CD1c-positive myeloid dendritic cell (primary cell): ENCODE measurements at regions not wholly inside any gene's neighbourhood (a gene's known extent, or its start where the extent isn't known, plus 50 kb on each side); places are given as distances from the start of the nearest gene placed in this dataset.

Experiments
- DNase-seq: peaks from one replicate; pipeline ENCODE4 v3.0.0-alpha.2; 2016; ENCODE audit errors: extremely low spot score

DNA sequence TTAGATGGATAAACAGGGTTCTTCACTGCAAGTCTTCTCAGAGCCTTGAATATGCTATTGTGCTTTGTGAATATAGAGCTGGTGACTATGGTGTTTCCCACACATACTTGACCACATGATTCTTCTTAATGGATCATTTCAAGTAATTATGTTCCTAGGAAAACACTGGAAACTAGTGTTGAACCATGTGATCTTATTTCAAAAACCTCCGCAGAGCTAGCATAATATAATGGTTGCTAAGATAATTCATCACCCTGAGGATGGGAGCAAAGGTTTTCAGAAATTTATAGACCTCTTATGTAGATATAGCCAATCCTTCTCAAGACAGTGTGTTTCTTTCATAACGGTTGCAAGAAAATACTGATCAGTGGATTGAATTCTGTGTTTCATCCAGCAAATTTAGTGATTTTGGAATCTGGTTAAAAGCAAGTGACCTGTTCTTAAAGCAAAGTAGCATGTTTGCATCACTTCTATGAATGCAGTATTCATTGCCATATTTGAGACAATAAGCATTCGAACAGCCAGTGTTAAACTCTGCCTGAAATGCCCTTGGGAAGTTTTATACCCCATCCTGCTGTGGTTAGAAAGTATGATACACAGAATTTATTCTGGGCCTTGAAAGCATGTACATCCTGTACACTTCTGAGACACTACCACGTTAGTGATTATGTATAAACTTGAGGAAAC, 341.0 kb upstream of the E2F7 start:
- DNase-seq: no peak

GRCh38 chr12:77402716-77403115, 337.3 kb upstream of the E2F7 start:
- no peak for DNase-seq

DNA sequence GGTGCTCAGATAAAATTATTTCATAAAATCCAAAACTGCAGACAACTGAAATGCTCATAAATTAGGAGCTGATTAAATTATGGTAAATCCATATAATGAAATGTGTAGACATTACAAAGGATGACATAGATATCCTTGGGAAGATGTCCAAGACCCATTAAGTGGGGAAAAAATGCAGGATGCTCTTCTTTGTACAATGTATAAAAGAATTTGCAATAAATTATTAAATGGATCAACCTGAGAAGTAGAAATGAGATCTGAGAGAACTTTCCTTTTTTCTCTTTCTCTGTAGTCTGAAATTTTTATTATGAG, 336.4 kb upstream of the E2F7 start:
- DNase-seq: no peak

- DNase-seq: no peak
These were observed 335.8 kb upstream of the E2F7 start for GRCh38 chr12:77401064-77401769.

- DNase-seq: no peak
These were observed 327.2 kb upstream of the E2F7 start for GRCh38 chr12:77392467-77393088.

DNA sequence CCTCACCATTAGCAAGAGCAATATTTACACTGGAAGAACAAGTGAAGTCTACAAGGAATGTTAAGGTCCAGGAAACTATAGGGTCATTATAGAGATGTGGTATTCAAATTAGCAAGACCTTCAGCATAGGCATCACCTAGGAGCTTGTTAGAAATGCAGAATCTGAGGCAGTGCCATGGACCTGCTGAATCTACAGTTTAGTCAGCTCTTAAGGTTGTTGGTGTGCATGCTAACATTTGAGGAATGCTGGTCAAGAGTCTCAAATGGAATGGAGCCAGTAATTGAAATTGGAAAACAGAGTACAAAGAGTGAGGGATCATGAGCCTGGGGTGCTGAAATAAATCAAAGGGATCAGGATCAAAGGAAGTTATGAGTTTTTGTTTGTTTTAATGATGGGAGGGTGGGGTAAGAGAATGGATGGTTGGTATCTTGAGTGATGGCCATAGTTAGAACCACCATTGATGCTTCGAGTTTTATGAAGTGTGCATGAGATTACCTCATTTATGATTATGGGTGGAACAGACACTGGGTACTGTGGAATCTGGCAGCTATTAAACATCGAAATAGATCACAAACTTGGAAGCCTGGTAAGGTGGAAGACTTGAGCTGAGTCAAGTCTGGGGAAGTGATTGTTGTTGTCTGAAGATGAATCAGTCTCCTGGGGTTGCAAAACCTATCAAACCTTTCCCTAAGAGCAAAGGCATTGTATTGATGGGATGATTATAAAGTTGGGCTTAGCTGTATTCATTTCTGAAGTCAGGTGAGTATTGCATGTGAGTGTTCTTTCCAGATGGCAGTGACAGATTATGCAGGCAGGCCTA, 323.3 kb upstream of the E2F7 start:
- DNase-seq: no peak

DNA sequence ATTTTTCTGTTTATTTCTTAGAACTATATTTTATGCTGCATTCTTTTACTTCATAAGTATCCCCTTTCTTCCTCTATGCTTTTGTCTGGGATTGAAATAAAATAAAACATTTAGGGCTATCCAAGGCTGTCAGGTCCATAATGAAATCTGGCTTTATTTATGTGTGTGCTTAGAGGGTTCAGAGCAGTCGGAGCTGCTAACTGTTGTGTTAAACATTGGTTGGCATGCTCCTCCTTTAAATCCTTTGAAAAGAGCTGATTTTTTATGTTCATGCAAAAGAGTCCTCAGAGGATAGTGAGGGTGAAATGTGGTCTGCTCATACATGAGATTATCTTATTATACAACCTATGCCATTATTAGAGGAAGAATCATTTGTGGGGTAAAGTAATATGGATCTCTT, 322.3 kb upstream of the E2F7 start:
- DNase-seq: no peak

DNA sequence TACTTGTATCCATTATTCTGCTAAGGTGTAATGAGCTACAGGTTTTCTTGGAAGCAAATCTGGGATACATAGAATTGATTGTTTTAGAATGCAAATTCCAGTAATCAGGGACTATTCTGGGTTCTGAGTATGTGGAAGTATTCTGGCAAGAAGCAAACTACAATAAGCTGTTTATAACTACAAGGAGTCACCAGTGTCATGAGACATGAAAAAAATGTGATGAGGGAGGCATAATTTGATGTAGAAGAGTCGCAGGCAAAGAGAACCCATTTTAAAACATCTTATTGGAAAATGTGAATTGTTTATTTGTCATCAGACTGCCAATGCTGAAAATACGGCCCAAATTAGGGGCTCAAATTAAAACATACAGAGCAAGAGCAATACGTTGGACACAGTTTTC, 321.8 kb upstream of the E2F7 start:
- no peak for DNase-seq

- no peak for DNase-seq
These were observed 319.6 kb upstream of the E2F7 start for GRCh38 chr12:77384941-77385340.

GRCh38 chr12:77382096-77382742, 316.9 kb upstream of the E2F7 start:
- DNase-seq: no peak

DNA sequence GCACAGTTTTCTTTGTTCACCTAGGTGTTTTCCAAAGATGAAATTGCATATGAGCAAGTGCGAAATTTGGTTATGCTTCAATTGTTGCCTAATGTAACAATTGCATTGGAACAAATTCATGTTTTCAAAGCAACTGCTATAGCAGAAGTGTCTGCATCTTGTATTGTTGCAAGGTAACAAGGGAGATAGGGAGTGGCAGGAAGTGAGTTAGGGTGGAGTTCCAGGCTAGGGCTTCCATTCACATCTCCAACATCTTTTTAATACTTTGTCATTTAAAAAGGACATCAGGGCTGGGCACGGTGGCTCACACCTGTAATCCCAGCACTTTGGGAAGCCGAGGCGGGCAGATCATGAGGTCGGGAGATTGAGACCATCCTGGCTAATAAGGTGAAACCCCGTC, 312.3 kb upstream of the E2F7 start:
- no peak for DNase-seq

GRCh38 chr12:77377116-77377515, 311.7 kb upstream of the E2F7 start:
- no peak for DNase-seq

- no peak for DNase-seq
These were observed 309.3 kb upstream of the E2F7 start for GRCh38 chr12:77374673-77375072.

GRCh38 chr12:77372494-77372893, 307.1 kb upstream of the E2F7 start:
- DNase-seq: no peak

DNA sequence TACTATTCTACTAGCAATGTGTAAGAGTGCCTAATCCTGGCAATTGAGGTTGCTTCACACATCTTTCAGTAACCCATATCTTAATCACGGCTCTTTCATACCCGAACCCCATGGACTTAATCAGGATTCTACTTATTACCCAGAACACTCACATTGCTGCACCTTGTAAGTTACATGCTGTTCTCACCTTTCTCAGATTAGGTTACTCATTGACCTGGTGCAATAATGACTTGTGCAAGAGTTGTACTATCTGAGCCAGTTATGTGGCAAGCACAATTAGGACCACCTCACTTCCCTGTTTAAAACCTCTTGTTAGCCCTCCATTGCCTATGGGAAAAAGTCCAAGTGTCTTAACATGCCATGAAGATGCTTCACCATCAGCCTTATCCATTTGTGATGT, 306.7 kb upstream of the E2F7 start:
- DNase-seq: no peak

GRCh38 chr12:77368379-77368778, 303.0 kb upstream of the E2F7 start:
- DNase-seq: no peak

GRCh38 chr12:77366616-77367015, 301.2 kb upstream of the E2F7 start:
- no peak for DNase-seq

- no peak for DNase-seq
These were observed 299.0 kb upstream of the E2F7 start for GRCh38 chr12:77364400-77364799.

DNA sequence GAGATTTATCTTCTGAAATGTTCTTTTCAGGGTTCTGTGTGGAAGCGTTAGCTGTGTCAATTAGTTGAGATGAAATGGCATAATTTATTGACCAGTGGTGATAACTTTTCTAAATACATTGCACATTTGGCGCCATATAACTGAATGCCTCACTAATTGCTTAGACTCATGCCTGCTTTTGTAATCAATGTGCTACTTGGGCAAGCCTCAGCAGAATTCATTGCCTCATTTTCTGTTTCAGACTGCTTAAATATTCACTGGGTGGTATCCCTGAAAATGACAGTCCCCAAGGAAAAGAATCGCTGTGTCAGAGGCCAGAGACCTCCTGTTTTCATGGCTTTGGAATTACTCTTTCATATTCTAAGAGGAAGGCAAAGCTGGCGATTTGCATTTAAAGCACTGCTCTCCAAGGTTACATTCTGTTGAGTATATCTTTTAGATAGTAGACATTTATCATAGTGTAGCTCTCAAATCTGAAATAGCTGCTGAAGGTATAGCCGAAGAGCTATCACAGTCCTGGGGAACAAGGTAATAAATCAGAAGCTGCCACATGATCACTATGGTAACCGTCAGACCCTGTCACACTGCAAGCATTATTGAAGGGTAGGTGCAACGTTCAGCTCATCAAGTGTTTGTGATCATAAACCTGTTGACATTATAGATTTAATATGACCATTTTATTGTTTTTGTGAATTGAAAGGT, 297.3 kb upstream of the E2F7 start:
- DNase-seq: no peak

DNA sequence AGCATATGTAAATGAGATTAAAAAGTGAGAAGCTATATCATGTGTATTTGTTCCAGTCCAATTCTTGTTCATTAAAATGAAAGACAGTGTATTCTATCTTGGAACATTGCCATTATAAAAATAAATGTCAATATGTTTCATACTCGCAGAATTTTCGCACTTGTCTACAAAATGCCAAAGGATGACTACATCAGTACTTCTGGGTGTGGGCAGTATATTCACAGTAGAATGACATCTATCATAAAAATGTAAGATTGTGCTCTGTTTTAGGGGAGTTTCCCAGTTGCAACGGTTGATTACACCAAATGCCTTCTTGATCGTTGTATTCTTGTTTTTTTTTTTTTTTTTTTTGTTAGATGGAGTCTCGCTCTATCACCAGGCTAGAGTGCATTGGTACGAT, 292.3 kb upstream of the E2F7 start:
- DNase-seq: no peak

DNA sequence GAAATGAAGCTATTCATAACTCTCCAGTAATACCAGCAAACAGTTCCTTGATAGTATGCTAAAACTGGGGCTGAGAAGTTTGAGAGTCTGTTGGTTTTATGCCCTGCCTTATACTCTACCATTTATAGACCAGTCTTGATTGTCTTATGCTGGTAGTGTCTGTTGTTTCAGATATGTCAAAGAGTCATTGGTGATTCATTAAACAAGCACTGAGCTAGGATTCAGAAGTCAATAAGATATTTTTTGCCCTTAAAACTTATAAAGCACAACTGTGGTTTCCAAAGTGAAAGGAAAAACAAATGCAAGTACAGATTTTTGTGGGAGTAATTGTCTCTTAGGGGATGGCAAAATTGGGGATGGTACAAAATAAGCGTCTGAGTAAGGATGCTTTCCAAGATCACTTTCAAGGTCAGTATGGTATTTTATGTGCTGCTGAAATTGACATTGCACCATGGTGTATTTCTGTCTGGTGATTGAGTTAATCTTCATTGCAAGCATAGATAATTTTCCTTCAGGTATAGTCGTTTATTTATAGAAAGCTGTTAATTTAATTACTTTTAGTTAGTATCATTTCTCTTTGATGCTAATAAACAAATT, 289.5 kb upstream of the E2F7 start:
- DNase-seq: no peak
